GM19043 (cell line): ENCODE measurements at regions not wholly inside any gene's neighbourhood (a gene's known extent, or its start where the extent isn't known, plus 50 kb on each side); places are given as distances from the start of the nearest gene placed in this dataset.

Experiments
- ATAC-seq: cut with Tn5 transposase; IDR thresholded peaks from one replicate; pipeline ENCODE4 v1.9.1; 2021; ENCODE audit warnings: low read depth; ENCODE audit not compliant: unreplicated experiment

DNA sequence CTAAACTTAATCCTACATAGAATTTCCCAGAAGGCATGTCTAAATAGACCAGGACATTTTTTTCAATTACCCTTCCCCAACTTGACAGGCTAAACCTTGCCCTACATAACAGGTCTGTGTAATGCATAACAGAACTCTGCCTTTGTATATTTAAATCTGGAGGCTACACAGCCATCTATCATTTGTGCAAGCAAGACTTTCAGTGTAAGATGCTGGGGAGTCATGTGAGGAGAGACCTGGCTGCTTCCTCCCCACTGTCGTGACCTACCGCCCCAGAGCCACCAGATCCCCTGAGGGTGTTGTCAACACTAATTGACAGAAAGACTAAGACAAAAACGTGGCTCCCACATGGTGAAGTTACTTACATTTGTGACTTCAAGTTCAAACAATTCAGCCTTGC lies 342.2 kb downstream of the PPARGC1A start:
- ATAC-seq: no peak

DNA sequence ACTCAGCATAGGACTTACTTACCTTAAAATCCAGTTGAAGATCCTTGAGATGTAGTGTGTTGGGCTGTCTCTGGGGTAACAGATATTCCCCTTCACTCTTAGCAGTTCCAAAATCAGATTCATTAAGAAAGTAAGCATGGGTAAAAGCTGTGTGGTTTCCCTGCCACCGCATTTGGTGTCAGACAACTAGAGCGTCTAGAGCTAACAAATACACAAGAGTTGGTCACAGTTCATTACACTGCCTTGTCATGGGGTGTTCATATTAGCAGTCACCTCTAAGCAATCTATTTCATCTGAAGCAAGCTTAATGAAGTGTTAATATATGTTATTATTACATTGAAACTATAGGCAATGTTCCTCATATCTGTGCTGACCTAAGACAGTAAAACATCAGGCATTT lies 342.8 kb downstream of the PPARGC1A start:
- no peak for ATAC-seq

DNA sequence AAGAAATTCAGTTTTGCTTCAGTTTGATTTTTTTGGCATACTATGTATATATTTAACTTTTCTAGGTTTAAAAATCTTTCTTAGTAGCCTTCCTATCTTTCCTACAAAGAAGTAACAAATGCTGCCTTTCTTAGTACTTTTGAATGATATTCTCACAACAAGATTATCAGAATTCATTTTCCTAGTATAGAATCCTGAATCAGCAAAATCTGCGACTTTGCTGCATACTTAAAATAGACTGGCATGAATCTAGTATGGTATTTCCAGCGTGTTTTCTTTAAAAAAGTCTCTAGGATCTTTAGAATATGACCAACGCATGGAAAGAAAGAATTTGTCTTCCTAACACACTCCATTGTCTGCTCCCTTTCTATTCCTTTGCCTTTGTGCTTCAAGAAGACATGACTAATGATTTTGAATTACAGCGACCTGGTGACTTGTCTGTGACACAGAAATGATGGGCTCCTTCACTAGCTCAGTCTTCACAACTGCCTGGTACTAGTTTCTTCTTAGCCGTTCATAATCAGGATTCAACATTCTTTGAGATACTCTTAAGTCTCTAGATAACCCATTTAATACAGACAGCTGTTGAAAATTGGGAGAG lies 349.8 kb downstream of the PPARGC1A start:
- ATAC-seq: no peak

DNA sequence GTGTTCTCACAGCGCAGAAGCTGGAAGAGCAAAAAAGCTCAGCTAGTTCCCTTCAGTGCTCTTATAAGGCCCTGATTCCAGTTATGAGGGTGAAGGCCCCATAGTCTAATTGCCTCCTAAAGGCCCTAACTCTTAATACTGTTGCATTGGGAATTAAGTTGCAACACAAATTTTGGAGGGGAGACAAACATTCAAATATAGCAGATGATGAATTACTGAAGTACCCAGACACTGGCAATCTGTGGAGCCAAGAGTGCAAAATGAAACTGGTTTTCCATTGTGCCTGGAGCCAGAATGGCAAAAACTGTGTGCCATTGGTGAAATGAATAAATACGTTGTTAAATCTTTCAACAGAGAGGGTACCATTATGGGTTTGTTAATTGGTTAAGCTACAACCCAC lies 356.0 kb downstream of the PPARGC1A start:
- ATAC-seq: no peak

DNA sequence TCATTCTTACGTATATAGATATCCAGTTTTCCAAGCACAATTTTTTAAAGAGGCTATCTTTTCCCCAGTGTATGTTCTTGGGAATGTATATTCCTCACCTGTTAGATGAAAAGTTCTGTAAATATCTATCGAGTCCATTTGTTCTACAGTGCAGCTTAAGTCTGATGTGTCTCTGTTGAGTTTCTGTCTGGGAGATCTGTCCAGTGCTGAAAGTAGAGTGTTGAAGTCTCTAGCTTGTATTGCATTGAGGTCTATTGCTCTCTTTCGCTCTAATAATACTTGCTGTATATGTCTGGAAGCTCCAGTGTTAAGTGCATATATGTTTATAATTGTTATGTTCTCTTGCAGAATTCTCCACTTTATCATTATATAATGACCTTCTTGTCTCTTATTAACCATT lies 373.1 kb downstream of the PPARGC1A start:
- ATAC-seq: no peak

DNA sequence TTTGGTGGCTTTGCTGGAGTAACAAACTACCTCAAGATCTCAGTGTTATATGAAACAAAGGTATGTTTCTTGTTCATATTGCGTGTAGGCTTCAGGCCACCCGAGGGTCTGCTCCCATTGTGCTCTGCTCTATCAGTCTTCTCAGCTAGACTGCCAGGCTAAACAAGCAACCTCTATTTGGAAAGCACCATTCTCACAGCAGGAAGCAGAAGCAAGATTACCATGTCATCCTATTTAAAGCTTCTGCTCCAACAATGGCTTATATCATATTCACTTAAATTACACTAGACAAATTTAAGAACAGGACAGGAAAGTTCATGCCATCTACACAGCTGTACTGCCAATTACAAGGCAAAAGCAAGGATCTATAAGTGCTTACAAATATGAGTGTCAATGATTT lies 385.8 kb downstream of the PPARGC1A start:
- ATAC-seq: no peak

DNA sequence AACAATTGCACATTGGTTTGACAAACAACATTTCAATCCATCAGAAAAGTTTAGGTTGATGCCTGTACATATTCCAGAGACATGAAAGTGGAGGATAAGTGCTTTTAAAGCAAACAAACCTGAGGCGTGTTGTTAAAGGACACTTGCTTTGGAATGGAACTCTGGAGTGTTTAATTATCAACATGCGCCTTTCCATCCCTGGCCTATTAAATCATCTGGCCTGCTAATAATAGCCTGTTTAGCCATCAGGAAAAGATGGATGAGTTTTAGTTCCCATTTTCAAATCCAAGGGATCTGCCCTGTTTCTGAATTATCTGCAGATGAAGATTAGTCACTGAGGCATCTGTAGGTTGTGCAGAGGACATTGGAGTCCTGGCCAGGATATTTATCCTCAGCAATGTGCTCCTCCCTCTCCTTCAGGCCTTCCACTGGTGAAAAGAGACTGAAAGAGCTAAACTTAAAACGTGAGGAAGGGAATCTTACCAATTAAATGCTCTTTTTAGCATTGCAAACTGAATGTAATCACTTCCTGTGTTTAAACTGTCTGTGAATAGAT lies 388.9 kb downstream of the PPARGC1A start:
- ATAC-seq: no peak

DNA sequence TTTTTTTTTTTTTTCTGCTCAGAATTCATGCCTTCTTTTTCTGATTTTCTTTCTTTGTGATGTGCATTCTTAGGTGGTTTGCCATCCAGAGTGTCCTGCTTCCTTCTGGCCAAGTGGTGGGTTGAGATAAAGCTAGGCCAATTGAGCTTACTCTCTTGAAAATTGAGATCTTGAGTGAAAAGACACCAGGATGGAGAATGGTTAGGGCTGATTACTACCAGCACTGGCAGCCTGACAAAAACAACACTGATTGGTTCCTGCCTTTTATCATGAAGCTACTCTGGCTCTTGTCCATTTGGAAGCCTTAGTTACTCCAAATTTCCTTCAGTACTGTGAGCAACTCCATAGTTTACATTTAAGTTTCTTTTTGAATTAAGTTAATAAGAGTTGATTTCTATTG lies 404.0 kb downstream of the PPARGC1A start:
- ATAC-seq: no peak

DNA sequence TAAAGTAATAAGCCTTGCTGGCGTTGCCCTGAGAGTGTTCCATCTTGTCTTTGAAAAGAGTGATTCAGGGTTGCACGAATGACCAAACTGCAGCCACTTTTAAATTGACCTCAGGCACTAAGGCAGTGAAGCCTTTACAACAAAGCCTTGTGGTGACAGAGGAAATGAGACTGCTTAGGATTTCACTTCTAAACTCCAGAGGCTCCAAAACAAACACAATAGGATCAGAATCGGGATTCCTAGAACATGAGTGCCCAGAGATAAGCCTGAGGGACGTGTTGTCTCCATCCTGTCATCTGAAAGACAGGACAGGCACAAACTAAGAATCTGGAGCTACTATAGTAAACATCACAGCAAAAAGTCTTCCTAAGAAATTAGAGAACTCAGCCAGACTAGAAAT lies 405.2 kb downstream of the PPARGC1A start:
- ATAC-seq: no peak

DNA sequence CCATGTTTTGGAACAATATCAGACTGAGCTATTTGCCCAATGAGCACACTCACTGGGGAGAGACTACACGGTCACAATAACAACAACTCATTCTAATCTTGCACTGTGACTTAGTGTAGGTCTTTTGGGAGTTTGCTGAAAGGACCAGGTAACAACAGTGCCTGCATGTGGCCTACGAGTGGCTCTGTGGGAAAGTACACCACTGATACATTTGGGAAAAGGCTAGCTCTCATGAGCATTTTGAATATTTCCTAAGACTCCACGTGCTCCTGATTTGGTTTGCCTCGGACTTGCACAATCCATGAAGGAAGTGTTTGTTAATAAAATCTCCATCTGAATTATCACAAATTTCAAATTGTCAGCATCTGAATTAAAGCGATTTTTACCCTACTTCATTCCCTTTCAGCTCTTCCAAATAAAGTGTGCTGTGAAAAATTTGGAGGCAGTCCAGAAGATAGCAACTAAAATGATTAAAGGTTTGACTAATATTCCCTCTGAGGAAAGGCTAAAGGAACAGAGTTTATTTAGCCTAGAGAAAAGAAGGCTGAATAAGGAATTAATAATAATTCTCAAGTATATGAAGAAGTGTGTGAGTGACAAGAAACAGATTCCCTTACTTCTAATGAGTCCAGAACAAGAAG lies 406.4 kb downstream of the PPARGC1A start:
- ATAC-seq: no peak

DNA sequence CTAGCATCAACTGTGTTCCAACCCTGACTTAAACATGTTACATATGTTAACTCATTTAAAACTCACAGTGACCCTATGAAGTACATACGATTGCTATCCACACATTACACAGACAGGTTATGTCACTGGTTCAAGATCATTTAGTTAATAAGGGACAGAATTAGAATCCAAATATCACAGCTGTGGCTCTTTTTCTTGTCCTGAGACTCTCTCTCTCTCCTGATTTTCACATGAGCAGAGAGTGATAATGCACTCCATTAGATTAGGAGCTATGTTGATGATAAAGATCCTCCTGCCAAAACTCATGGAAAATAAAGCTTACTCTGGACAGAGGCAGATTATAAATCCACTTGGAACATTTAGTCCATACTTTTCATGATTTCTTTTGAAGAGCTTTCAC lies 408.3 kb downstream of the PPARGC1A start:
- no peak for ATAC-seq

DNA sequence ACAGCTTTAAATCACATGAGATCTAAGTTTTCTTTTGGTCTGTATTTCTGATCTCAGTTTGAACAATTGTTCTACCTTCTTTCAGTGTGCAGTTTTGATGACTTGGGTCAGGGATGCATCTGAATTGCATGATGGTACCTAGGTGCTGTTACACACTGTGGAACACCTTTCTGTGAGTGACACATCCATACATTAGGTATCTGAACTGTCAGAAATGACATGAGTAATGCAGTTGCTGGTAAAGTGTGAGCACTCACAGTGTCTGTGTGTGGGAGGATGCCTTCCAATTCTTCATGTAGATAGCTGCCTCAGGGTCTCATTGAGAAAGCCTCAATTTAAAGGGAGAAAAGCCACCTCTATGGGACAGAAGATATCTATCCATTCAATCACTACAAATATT lies 411.9 kb downstream of the PPARGC1A start:
- ATAC-seq: no peak

DNA sequence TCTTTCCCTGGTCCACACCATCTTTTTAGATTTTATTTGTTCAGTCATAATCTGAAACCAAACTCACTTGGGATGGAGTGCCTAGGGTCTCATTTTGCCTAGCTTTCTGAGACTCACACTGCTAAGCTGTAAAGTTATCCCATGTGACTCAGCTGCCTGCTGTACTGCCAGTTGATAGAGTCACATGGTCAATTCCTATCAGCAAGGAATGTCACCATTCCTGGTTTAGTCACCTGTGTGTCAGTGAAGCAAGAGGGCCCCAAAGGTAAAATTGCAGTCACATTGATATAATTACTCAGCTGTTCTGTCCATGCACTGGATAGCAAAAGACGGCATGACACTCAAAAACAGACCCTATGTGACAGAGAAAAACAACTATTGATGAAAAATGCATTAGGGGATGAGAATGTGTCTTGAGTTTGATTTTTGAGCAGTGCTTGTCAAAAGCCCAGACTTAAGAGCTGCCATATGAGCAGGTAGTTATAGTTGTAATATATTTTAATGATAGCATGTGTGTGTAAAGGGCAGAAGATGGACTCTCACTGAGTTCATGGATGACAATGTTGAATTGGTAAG lies 413.2 kb downstream of the PPARGC1A start:
- no peak for ATAC-seq

DNA sequence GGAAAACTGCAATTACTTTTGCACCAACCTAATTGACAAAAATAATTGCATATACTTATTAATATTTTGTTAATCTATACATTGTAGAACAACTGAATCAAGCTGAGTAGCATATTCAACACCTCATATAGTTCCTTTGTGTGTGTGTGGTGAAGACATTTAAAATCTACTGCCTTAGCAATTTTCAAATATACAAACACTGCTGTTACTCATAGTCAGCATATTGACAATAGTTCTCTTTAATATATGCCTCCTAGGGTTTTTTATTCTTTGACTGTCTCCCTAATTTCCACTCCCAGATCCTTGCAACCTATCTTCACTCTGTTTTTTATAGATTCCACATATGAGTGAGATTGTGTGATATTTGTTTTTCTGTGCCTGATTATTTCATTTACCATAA lies 426.8 kb downstream of the PPARGC1A start:
- no peak for ATAC-seq

DNA sequence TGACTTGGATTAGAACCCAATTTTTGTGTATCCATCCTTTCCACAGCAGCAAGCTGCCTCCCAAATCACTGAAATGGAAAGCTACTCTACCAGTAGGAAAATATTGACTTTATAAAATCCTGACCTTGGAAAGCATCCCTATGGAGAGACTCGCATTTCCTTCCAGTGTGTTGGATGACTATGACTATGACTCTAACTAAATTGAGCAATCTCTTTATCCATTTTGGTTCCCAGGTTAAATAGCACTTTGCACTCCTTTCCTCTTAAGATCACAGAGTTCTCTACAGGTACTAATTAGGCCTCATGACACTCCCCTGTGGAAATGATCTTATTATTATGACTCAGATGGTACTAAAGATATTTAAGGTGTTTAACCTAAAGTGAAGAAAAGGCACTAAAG lies 431.8 kb downstream of the PPARGC1A start:
- ATAC-seq: no peak

DNA sequence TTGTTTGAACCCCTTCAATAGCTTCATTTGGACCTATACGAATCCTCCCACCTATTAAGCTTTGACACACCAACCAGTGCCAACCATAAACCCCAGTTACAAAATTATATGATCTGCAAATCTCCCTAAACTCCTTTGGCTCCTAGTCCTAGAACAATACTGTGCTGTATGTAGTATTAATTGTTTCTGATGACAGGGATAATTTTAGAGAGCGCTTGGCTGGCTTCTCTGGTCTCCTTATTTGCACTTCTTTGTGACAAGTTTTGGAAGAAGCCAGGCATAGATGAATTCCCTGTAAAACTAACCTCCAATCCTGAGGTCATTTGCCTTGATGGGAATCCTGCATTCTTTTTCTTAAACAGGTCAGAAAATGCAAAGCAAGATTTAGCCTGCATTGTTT lies 433.0 kb downstream of the PPARGC1A start:
- no peak for ATAC-seq

DNA sequence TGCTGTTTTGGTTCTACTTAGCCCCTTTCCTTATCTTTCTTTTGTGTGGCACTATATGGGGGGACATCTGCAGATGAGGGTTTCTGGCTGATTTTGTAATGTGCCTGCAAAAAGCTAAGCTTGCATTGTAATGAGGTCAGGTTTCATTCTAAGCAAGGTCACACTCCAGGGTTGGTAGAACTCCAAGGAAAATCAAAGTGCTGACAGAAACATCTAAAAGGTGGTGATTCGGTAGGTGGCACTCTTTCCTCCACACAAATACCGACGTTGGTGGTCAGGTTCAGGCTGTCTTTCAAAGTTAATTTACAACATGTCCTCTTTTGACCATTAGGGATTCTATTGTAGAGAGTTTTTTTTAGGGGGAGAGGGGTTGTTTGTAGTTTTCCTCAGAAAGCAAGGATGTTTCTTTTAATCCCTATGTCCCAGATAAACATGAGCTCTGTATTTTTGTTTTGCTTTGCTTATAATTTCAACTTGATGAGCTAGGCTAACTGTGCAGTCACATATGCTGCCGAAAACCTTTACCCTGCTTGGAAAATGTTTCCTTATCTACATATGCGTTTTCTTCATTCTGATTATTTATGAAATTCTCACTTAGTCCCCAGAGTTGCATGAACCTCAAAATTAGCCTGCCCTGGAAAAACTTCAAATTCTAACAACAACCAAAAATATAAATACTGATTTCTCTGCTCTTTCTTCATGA lies 434.2 kb downstream of the PPARGC1A start:
- no peak for ATAC-seq

DNA sequence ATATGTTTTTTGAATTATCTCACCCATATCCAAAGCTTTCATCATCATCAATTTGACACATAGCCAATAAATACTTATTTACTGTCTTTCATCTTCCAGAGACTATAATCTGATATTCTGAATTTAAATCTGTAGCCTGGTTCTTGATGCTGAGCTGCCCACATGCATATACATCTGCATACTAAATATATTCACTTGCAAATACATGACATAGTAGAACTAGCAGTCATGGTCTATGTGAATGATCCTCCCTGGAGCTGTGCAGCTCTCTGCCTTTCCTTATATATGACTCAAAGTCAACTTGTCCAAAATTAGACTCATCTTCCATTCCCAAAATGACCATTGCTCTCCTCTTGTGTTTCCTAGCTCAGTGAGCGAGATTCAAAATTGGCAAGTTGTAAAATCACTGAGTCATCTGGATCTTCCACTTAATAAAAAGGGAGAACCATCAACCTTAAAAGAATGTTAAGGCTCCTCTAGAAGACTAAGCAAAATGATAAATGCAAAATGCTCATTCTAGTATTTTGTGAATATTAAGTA lies 448.2 kb downstream of the PPARGC1A start:
- ATAC-seq: no peak

DNA sequence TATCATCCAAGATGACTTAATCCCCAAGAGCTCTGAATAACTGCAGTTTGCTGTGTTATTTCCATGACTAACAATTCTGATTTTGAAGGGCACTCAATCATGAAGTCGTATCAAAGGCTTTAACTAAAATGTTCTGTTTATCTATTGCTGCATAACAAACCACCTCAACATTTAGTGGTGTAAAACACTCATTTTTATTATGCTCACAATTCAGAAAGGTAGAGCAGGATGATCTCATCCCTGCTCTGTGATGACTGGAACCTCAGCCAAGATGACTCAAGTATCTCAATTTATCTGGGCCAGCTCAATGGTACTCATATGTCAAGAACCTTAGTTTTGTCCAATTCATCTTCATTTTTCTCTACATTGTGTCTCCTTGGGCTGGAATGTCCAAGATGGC lies 451.1 kb downstream of the PPARGC1A start:
- no peak for ATAC-seq

DNA sequence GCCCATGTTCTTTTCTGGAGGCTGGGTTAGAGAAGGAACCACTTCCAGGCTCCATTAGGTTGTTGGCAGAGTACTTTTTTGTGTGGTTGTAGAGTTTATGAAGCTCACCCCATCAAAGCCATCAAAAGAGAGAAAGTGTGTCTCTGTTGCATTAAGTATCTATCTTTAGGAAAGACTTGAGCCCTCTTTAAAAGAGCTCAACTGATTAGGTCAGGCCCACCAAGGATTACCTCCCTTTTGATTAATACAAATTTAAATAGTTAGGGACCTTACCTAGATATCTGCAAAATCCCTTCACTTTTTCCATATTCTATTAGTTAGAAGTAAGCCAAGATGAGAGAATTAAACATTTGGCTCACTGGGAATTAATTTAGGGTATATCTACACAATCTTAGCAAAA lies 460.4 kb downstream of the PPARGC1A start:
- no peak for ATAC-seq

DNA sequence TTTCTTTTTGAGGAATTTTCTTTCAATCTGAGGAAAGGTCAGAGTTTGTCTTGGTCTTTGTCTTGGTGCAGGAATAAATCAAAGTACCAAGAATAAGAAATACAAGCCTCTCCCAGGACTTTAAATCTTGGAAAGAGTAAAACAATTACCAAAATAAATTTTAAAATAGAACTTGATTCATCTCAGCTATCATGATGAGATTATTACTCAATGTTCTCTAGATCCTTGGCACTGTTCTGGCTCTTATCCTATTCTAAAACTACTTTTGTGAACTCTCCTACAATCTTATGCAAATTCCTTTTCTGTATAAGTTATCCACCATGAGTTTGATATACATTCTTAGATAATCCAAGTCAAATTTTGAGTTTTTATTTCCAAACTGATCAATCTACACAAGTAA lies 464.3 kb downstream of the PPARGC1A start:
- no peak for ATAC-seq
